Prostate gland (tissue), 2 donors: ENCODE measurements at regions not wholly inside any gene's neighbourhood (a gene's known extent, or its start where the extent isn't known, plus 50 kb on each side); places are given as distances from the start of the nearest gene placed in this dataset.

ENCODE experiments used
- CTCF ChIP-seq, 4 experiments: fragments of 200-600 bp in 2 of 4; fragments of 450-650 bp in 2 of 4; sonication (generic) in 2 of 4; IDR thresholded peaks; 1 replicate in 3 of 4; 2 replicates in 1 of 4; pipeline ENCODE4 v1.5.1; 2016 to 2019; ENCODE audit warnings: antibody characterized with exemption in 4 of 4, mild to moderate bottlenecking in 2 of 4, moderate library complexity in 2 of 4
- POLR2A ChIP-seq: fragments of 450-650 bp; IDR thresholded peaks from one replicate; pipeline ENCODE4 v1.6.1; 2016; ENCODE audit warnings: antibody characterized with exemption, mild to moderate bottlenecking
- POLR2AphosphoS5 ChIP-seq: sonication (generic); formaldehyde crosslinking; IDR thresholded peaks from one replicate; pipeline ENCODE4 v1.6.1; 2017; ENCODE audit warnings: antibody characterized with exemption

- TF ChIP-seq CTCF (IDR thresholded peaks at IDR 0.05) (no peak), POLR2AphosphoS5 (no peak), POLR2A (no peak)
Observed at GRCh38 chr12:115416869-115417268, 732.9 kb upstream of the TBX3 start.
